Colonic mucosa (tissue), 4 donors: ENCODE measurements at regions not wholly inside any gene's neighbourhood (a gene's known extent, or its start where the extent isn't known, plus 50 kb on each side); places are given as distances from the start of the nearest gene placed in this dataset.
A peak's percentile ranks its signal among the peaks of the same experiment; 100 is the strongest.

Source experiments
- DNase-seq: peaks from one replicate; pipeline ENCODE4 v3.0.0-alpha.2; 2020
- H3K27ac ChIP-seq: fragments of 200-600 bp; one replicate; pipeline ENCODE4 v1.8.0; 2021
- H3K27me3 ChIP-seq: fragments of 200-600 bp; one replicate; pipeline ENCODE4 v1.8.0; 2021
- H3K36me3 ChIP-seq: fragments of 200-600 bp; one replicate; pipeline ENCODE4 v1.8.0; 2021
- H3K4me1 ChIP-seq: fragments of 200-600 bp; one replicate; pipeline ENCODE4 v1.8.0; 2021; ENCODE audit warnings: mild to moderate bottlenecking
- H3K4me3 ChIP-seq: fragments of 200-600 bp; one replicate; pipeline ENCODE4 v1.8.0; 2021
- H3K9ac ChIP-seq, 2 donors: one replicate each; pipeline ENCODE4 v1.7.0; 2013; ENCODE audit warnings: control low read depth in 2 of 2, low read depth in 2 of 2, low read length in 2 of 2
- H3K9me3 ChIP-seq: fragments of 200-600 bp; one replicate; pipeline ENCODE4 v1.8.0; 2021
- intact Hi-C: fragments of 100-400 bp; cut with DNase I; formaldehyde crosslinking; loops from one replicate; pipeline ENCODE4 v1.14.1; 2022
- TF ChIP-seq, protein P1 (sequence below): fragments of 200-600 bp; IDR thresholded peaks from one replicate; pipeline ENCODE4 v1.8.0; 2022; ENCODE audit warnings: antibody characterized with exemption, mild to moderate bottlenecking
- donor health status: healthy.
- donor health status: DM: no; HTN: no; CAD: no.
- donor health status: DM: no; HTN: no; CAD: no.

DNA sequence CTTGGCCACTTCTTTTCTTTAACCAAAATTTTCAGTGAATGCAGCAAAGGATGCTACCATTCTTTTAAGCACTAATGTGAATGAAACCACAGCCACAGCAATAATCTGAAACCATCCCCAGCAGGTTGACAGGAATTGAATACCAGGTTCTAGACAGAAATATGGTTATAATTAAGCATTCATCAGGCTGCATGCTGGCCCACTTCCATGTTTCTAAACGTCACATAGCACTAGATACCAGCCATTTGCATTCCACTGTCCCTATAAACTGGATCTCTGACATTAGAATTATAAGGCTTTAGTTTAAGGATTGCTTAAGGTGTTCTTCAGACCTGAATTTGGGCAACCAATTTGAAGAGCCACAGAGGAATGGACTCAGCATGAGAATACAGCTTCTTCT lies 340.8 kb upstream of the KLF6 start:
- Histone ChIP-seq H3K36me3 (no peaks in the 10 kb centered on the region), H3K9ac (no peak overlapping the region), H3K4me1 (peaks cover 11% of the 10 kb centered on the region), H3K27me3 (no peaks in the 10 kb centered on the region), H3K27ac (no peak overlapping the region), H3K9me3 (no peaks in the 10 kb centered on the region), H3K4me3 (no peak overlapping the region)
- no peak for DNase-seq
- intact Hi-C loops = no loop called here
- TF ChIP-seq, protein P1, sequence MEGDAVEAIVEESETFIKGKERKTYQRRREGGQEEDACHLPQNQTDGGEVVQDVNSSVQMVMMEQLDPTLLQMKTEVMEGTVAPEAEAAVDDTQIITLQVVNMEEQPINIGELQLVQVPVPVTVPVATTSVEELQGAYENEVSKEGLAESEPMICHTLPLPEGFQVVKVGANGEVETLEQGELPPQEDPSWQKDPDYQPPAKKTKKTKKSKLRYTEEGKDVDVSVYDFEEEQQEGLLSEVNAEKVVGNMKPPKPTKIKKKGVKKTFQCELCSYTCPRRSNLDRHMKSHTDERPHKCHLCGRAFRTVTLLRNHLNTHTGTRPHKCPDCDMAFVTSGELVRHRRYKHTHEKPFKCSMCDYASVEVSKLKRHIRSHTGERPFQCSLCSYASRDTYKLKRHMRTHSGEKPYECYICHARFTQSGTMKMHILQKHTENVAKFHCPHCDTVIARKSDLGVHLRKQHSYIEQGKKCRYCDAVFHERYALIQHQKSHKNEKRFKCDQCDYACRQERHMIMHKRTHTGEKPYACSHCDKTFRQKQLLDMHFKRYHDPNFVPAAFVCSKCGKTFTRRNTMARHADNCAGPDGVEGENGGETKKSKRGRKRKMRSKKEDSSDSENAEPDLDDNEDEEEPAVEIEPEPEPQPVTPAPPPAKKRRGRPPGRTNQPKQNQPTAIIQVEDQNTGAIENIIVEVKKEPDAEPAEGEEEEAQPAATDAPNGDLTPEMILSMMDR = no peak

DNA sequence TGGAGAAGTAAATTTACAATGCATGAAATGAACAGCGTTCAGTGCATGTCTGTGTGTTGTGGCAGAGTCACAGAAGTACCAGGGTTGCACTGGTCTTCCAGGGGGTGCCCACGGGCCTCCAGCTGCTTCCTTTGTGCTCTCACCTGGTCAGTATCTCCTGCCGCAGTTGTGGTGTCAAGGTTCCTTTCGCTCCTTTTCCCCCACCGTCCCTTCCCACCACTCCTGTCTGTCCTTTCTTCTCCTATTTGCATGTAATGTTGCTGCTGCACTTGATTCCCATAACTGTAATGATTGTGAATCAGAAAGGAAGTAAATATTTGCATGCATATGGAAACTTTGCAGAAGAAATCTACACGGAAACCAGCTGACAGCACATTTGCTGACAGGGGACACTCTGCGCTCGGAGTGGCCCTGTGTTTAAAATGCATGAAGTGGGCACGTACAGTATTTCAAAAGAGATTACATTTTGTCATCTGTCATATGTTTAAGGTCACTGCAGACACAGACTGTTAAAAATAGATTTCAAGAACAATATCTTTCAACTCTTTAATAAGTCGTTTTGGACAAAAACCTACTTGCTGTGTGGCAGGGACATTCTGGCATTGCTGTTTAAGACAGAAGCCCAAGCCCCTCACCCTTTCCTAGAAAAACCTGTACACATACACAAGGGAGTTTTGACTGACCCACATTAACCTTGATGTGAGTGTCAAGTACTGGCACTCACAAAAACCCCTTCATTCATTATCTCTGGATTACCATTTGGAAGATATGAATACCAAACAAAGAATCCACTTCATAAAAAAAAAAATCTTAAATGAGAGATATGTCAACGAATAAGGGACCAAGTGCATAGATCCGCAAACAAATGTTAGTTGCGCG lies 336.7 kb upstream of the KLF6 start:
- no peak for DNase-seq
- H3K36me3 ChIP-seq = no peaks in the 10 kb centered on the region
- peak overlapping the region in 1 of 2 donors; percentile 4 for H3K9ac ChIP-seq
- intact Hi-C loops = no loop called here
- H3K4me3 ChIP-seq = no peak overlapping the region
- no peaks in the 10 kb centered on the region for H3K9me3 ChIP-seq
- TF ChIP-seq, protein P1 = no peak
- no peak overlapping the region for H3K27ac ChIP-seq
- H3K4me1 ChIP-seq = no peaks in the 10 kb centered on the region
- no peaks in the 10 kb centered on the region for H3K27me3 ChIP-seq

DNA sequence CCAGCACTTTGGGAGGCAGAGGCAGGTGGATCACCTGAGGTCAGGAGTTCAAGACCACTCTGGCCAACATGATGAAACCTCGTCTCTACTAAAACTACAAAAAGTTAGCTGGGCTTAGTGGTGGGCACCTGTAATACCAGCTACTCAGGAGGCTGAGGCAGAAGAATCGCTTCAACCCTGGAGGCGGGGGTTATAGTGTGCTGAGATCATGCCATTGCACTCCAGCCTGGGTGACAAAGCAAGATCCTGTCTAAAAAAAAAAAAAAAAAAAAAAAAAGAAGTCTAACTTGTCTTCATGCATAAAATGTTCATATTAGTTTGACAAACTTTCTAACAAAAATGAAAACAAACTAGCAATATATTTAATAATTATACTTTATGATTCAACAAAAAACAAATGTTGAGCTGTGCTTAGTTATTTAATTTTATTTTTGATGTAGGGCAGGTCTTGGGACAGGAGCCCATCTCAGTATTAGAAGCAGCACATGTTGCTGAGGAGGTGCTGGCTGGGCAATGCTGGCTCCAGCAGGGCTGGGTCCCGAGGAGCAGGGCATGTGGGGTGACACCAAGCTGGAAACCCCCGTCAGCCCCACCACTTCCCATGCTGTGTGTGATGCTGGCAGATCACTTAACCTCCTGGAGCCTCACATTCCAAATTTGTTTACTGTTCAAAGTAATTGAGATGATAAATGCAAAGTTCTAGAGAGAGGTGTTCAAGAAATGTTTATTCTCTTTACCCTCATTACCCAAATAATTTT lies 335.3 kb upstream of the KLF6 start:
- Histone ChIP-seq H3K9ac (no peak overlapping the region), H3K36me3 (no peaks in the 10 kb centered on the region), H3K27ac (no peak overlapping the region), H3K27me3 (no peaks in the 10 kb centered on the region), H3K4me1 (no peaks in the 10 kb centered on the region), H3K4me3 (no peak overlapping the region), H3K9me3 (no peaks in the 10 kb centered on the region)
- intact Hi-C loops = no loop called here
- DNase-seq = no peak
- TF ChIP-seq, protein P1 = no peak

DNA sequence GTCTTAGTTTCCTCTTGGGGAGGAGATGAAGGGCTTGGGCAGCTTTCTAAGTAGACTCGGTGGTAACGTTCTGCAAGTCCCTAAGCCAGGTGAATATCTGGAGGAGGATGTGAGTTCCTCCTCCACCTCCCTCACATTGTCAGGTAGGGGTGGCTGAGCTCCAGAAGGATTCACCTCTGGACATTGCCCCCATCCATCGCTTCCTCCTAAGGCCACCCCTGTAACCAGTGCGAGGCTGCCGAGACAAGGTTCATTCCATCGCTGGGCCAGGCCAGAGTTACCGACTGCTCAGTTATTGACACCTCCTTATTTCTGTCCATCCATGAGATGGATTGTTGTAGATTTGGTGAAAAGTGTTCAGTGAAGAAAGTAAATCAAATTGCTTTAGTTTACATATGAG lies 334.1 kb upstream of the KLF6 start:
- H3K4me1 ChIP-seq = no peaks in the 10 kb centered on the region
- H3K27me3 ChIP-seq = no peaks in the 10 kb centered on the region
- intact Hi-C loops = no loop called here
- TF ChIP-seq, protein P1 = no peak
- H3K4me3 ChIP-seq = no peak overlapping the region
- no peaks in the 10 kb centered on the region for H3K36me3 ChIP-seq
- no peak overlapping the region for H3K27ac ChIP-seq
- H3K9me3 ChIP-seq = no peaks in the 10 kb centered on the region
- H3K9ac ChIP-seq = no peak overlapping the region
- no peak for DNase-seq

DNA sequence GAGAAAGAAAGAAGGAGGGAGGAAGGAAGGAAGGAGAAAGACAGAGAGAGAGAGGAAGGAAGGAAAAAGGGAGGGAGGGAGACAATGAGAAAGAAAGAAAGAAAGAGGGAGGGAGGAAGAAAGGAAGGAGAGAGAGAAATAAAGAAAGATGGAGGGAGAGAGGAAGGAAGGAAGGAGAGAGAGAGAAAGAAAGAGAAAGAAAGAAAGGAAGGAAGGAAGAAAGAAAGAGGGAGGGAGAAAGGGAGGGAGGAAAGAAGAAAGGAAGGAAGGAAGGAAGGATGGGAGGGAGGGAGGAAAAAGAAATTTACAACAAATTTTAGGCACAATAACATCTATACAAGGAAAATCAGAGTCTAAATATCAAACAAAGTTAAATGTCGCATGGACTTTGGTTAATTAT lies 332.6 kb upstream of the KLF6 start:
- no peaks in the 10 kb centered on the region for H3K9me3 ChIP-seq
- intact Hi-C loops = no loop called here
- TF ChIP-seq, protein P1 = no peak
- no peaks in the 10 kb centered on the region for H3K27me3 ChIP-seq
- no peak overlapping the region for H3K4me3 ChIP-seq
- H3K36me3 ChIP-seq = no peaks in the 10 kb centered on the region
- no peak overlapping the region for H3K9ac ChIP-seq
- DNase-seq = no peak
- H3K4me1 ChIP-seq = no peaks in the 10 kb centered on the region
- H3K27ac ChIP-seq = no peak overlapping the region
